HG03159 (cell line): ENCODE measurements at regions not wholly inside any gene's neighbourhood (a gene's known extent, or its start where the extent isn't known, plus 50 kb on each side); places are given as distances from the start of the nearest gene placed in this dataset.

Experiments
- ATAC-seq: cut with Tn5 transposase; IDR thresholded peaks from one replicate; pipeline ENCODE4 v1.9.1; 2021; ENCODE audit warnings: mild to moderate bottlenecking, moderate library complexity; ENCODE audit not compliant: unreplicated experiment

- ATAC-seq = no peak
These were observed 339.5 kb downstream of the ALG10 start for GRCh38 chr12:34361721-34362316.

- no peak for ATAC-seq
These were observed 340.9 kb downstream of the ALG10 start for GRCh38 chr12:34363050-34363673.

- no peak for ATAC-seq
These were observed 345.8 kb downstream of the ALG10 start for GRCh38 chr12:34368079-34368478.

GRCh38 chr12:34371050-34371449 is 348.8 kb downstream of the ALG10 start:
- no peak for ATAC-seq

GRCh38 chr12:34372003-34372402 is 349.7 kb downstream of the ALG10 start:
- ATAC-seq = no peak

- ATAC-seq = no peak
These were observed 351.6 kb downstream of the ALG10 start for GRCh38 chr12:34373926-34374325.

GRCh38 chr12:34376133-34376799 is 354.0 kb downstream of the ALG10 start:
- ATAC-seq = no peak

- no peak for ATAC-seq
These were observed 355.1 kb downstream of the ALG10 start for GRCh38 chr12:34377243-34378035.

- no peak for ATAC-seq
These were observed 356.8 kb downstream of the ALG10 start for GRCh38 chr12:34379142-34379541.

- ATAC-seq = no peak
These were observed 362.4 kb downstream of the ALG10 start for GRCh38 chr12:34384693-34385092.

GRCh38 chr12:34386016-34386415 is 363.7 kb downstream of the ALG10 start:
- ATAC-seq = no peak

- no peak for ATAC-seq
These were observed 364.4 kb downstream of the ALG10 start for GRCh38 chr12:34386621-34387255.

- ATAC-seq = no peak
These were observed 365.7 kb downstream of the ALG10 start for GRCh38 chr12:34387711-34388635.

- ATAC-seq = no peak
These were observed 366.5 kb downstream of the ALG10 start for GRCh38 chr12:34388636-34389377.

- ATAC-seq = no peak
These were observed 367.3 kb downstream of the ALG10 start for GRCh38 chr12:34389378-34390170.

GRCh38 chr12:34390171-34390841 is 368.0 kb downstream of the ALG10 start:
- no peak for ATAC-seq

- ATAC-seq = no peak
These were observed 368.8 kb downstream of the ALG10 start for GRCh38 chr12:34390846-34391700.
